GM12878 (cell line): ENCODE measurements at regions not wholly inside any gene's neighbourhood (a gene's known extent, or its start where the extent isn't known, plus 50 kb on each side); places are given as distances from the start of the nearest gene placed in this dataset.

Experiments
- ATAC-seq: fragments of 200-7000 bp; cut with Tn5 transposase; 3 replicates; pipeline ENCODE4 v1.9.1; 2020; ENCODE audit warnings: mild to moderate bottlenecking, moderate library complexity
- BruUV-seq: library from RNA; stranded (reverse); fragments of 400-500 nt; replicated peaks from 2 replicates; lab custom pipeline; 2021; lab: Mats Ljungman, UMichigan
- CTCF ChIA-PET: fragments of 300-600 bp; sonication (Branson Sonifier 250); formaldehyde crosslinking; extraction: SDS; loops from one replicate; lab custom pipeline; 2021; ENCODE audit warnings: inconsistent platforms; lab: Yijun Ruan, JAX
- POLR2A ChIA-PET: fragments of 350-600 bp; formaldehyde crosslinking; extraction: SDS; loops from one replicate; lab custom pipeline; 2021; ENCODE audit warnings: inconsistent platforms; lab: Charles Lee
- RAD21 ChIA-PET: fragments of 300-600 bp; sonication (Branson Sonifier 250); formaldehyde crosslinking; loops from one replicate; lab custom pipeline; 2023; ENCODE audit warnings: antibody characterized with exemption; ENCODE audit not compliant: unreplicated experiment; lab: Charles Lee
- SMC1A ChIA-PET: fragments of 300-600 bp; sonication (Branson Sonifier 250); formaldehyde crosslinking; loops from one replicate; lab custom pipeline; 2023; ENCODE audit not compliant: unreplicated experiment, uncharacterized antibody; lab: Charles Lee
- DNase-seq: peaks from one replicate; pipeline ENCODE4 v3.0.0-alpha.2; 2011; ENCODE audit warnings: low read depth, low spot score
- FAIRE-seq: peaks from 3 replicates; lab custom pipeline; 2011; peaks lifted over from hg19 to GRCh38; lab: Jason Lieb, UNC
- H2AFZ ChIP-seq: 2 replicates; pipeline ENCODE4 v1.6.0; 2011; ENCODE audit warnings: low read depth, low read length, control low read depth; ENCODE audit not compliant: control insufficient read depth
- H3K27ac ChIP-seq: 2 replicates; pipeline ENCODE4 v1.5.1; 2011; ENCODE audit warnings: control low read depth; ENCODE audit not compliant: control insufficient read depth, insufficient read depth
- H3K27me3 ChIP-seq, 2 experiments: replicated peaks in 1 of 2; 2 replicates each; pipeline versions ENCODE4 v1.6.0 to v1.6.1; 2011; ENCODE audit warnings: low read length in 1 of 2; ENCODE audit not compliant: control insufficient read depth in 2 of 2, insufficient read depth in 2 of 2
- H3K36me3 ChIP-seq, 2 experiments: 2 replicates each; pipeline ENCODE4 v1.5.1; 2011; ENCODE audit warnings: low read length in 1 of 2; ENCODE audit not compliant: control insufficient read depth in 2 of 2, insufficient read depth in 2 of 2
- H3K4me1 ChIP-seq: 2 replicates; pipeline ENCODE4 v1.6.1; 2011; ENCODE audit warnings: mild to moderate bottlenecking, low read length, moderate library complexity, mixed read lengths; ENCODE audit not compliant: control insufficient read depth, insufficient read depth
- H3K4me2 ChIP-seq: 2 replicates; pipeline ENCODE4 v1.6.0; 2011; ENCODE audit warnings: control low read depth; ENCODE audit not compliant: control insufficient read depth, insufficient read depth
- H3K4me3 ChIP-seq: fragments of 200-600 bp; sonication (generic); 2 replicates; pipeline ENCODE4 v1.5.1; 2016
- H3K79me2 ChIP-seq: 2 replicates; pipeline ENCODE4 v1.6.0; 2011; ENCODE audit warnings: low read length; ENCODE audit not compliant: control insufficient read depth, insufficient read depth
- H3K9ac ChIP-seq: 2 replicates; pipeline ENCODE4 v1.8.0; 2011; ENCODE audit warnings: low read length, control low read depth, mixed read lengths; ENCODE audit not compliant: control insufficient read depth, insufficient read depth
- H3K9me3 ChIP-seq: replicated peaks from 3 replicates; pipeline ENCODE4 v1.5.1; 2011; ENCODE audit warnings: mild to moderate bottlenecking, low read length; ENCODE audit not compliant: control insufficient read depth, insufficient read depth
- H4K20me1 ChIP-seq: 2 replicates; pipeline ENCODE4 v1.6.0; 2011; ENCODE audit not compliant: control insufficient read depth, insufficient read depth
- CHD4 ChIP-seq: fragments of 200-600 bp; sonication (generic); IDR thresholded peaks from 2 replicates; pipeline ENCODE4 v1.6.1; 2016; ENCODE audit warnings: mild to moderate bottlenecking
- POLR2AphosphoS5 ChIP-seq: IDR thresholded peaks from 2 replicates; pipeline ENCODE4 v1.6.1; 2011; ENCODE audit warnings: mild to moderate bottlenecking, low read length, inconsistent platforms
- WGBS: methylation state at CpG from one replicate; pipeline ENCODE4 v1.1.6; 2016; ENCODE audit warnings: low lambda C conversion rate; ENCODE audit not compliant: insufficient replicate concordance, insufficient coverage; ENCODE audit errors: missing lambda C conversion rate; 5-methylcytosine and 5-hydroxymethylcytosine counted together
- in situ Hi-C: fragments of 300-500 bp; cut with MboI; formaldehyde crosslinking; loops from 9 replicates; pipeline ENCODE4 v1.14.3; 2018; ENCODE audit warnings: mixed read lengths
- intact Hi-C: fragments of 100-400 bp; cut with micrococcal nuclease; formaldehyde crosslinking; loops from one replicate; pipeline ENCODE4 v1.14.2; 2022; ENCODE audit not compliant: unreplicated experiment
- TF ChIP-seq, protein P1 (sequence below): fragments of 450-650 bp; IDR thresholded peaks from 2 replicates; pipeline ENCODE4 v1.6.1; 2016; ENCODE audit warnings: mild to moderate bottlenecking
- TF ChIP-seq, protein P2 (sequence below): IDR thresholded peaks from 2 replicates; pipeline ENCODE4 v1.6.1; 2011; ENCODE audit warnings: borderline replicate concordance, low read depth, mild to moderate bottlenecking, moderate library complexity, mixed read lengths, low read length; ENCODE audit not compliant: insufficient read depth; ENCODE audit errors: extremely low read length
- TF ChIP-seq, protein P3 (sequence below): IDR thresholded peaks from 2 replicates; pipeline ENCODE4 v1.6.1; 2011; ENCODE audit warnings: mild to moderate bottlenecking, low read depth, low read length, moderate library complexity; ENCODE audit not compliant: insufficient replicate concordance

DNA sequence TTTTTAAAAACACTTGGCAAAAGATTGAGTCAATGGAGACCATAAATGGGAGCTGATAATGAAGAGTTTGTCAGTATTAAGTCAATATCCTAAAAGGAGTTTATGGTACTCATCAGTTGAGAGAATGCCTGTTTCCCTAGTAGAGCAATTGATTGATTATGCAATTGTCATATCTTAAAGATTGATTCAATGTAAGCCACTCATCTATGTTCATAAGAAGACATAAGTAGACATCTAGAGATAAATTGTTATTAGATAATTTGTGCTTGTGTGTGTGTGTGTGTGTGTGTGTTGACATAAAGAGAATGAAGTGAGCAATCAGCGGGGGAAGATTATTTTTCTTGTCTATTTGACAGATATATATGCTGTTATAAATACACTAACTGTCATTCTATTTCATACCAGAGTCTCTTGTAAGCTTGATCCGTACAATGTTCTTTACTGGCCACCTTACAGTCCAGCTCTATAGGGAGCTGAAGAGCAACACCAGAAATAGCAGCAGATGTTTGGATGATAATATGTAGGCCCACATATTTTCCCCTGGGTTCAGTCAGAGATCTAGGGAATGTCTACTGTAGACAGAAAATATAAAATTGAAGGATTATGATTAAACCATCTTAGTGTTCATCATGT, 848.6 kb upstream of the EPHA6 start:
- FAIRE-seq (no peak), DNase-seq (no peak), ATAC-seq (no peak)
- Histone ChIP-seq H3K4me3 (no peak overlapping the region), H3K4me1 (no peaks in the 10 kb centered on the region), H3K27ac (no peak overlapping the region), H2AFZ (no peak overlapping the region), H3K36me3 (no peaks in the 10 kb centered on the region), H3K4me2 (no peak overlapping the region), H3K79me2 (no peaks in the 10 kb centered on the region), H3K9me3 (no peaks in the 10 kb centered on the region), H4K20me1 (no peaks in the 10 kb centered on the region), H3K9ac (no peak overlapping the region), H3K27me3 (no peaks in the 10 kb centered on the region)
- POLR2A ChIA-PET, result no interaction called here
- BruUV-seq, result no TSS peak
- in situ Hi-C loops (no loop called here), intact Hi-C loops (no loop called here)
- SMC1A ChIA-PET, result no interaction called here
- WGBS, result 0% methylated on average over 2 of the region's 2 CpGs
- CTCF ChIA-PET, result no interaction called here
- TF ChIP-seq POLR2AphosphoS5, result no peak
- TF ChIP-seq, protein P1, sequence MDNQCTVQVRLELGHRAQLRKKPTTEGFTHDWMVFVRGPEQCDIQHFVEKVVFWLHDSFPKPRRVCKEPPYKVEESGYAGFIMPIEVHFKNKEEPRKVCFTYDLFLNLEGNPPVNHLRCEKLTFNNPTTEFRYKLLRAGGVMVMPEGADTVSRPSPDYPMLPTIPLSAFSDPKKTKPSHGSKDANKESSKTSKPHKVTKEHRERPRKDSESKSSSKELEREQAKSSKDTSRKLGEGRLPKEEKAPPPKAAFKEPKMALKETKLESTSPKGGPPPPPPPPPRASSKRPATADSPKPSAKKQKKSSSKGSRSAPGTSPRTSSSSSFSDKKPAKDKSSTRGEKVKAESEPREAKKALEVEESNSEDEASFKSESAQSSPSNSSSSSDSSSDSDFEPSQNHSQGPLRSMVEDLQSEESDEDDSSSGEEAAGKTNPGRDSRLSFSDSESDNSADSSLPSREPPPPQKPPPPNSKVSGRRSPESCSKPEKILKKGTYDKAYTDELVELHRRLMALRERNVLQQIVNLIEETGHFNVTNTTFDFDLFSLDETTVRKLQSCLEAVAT, result no peak
- no peak for TF ChIP-seq CHD4
- TF ChIP-seq, protein P2, sequence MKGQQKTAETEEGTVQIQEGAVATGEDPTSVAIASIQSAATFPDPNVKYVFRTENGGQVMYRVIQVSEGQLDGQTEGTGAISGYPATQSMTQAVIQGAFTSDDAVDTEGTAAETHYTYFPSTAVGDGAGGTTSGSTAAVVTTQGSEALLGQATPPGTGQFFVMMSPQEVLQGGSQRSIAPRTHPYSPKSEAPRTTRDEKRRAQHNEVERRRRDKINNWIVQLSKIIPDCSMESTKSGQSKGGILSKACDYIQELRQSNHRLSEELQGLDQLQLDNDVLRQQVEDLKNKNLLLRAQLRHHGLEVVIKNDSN, result no peak
- TF ChIP-seq, protein P3, sequence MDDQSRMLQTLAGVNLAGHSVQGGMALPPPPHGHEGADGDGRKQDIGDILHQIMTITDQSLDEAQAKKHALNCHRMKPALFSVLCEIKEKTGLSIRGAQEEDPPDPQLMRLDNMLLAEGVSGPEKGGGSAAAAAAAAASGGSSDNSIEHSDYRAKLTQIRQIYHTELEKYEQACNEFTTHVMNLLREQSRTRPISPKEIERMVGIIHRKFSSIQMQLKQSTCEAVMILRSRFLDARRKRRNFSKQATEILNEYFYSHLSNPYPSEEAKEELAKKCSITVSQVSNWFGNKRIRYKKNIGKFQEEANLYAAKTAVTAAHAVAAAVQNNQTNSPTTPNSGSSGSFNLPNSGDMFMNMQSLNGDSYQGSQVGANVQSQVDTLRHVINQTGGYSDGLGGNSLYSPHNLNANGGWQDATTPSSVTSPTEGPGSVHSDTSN, result no peak
- RAD21 ChIA-PET, result no interaction called here
